HG03097 (cell line): ENCODE measurements at regions not wholly inside any gene's neighbourhood (a gene's known extent, or its start where the extent isn't known, plus 50 kb on each side); places are given as distances from the start of the nearest gene placed in this dataset.

ENCODE experiments used
- ATAC-seq: cut with Tn5 transposase; IDR thresholded peaks from one replicate; pipeline ENCODE4 v1.9.1; 2021; ENCODE audit not compliant: unreplicated experiment, low FRiP score

DNA sequence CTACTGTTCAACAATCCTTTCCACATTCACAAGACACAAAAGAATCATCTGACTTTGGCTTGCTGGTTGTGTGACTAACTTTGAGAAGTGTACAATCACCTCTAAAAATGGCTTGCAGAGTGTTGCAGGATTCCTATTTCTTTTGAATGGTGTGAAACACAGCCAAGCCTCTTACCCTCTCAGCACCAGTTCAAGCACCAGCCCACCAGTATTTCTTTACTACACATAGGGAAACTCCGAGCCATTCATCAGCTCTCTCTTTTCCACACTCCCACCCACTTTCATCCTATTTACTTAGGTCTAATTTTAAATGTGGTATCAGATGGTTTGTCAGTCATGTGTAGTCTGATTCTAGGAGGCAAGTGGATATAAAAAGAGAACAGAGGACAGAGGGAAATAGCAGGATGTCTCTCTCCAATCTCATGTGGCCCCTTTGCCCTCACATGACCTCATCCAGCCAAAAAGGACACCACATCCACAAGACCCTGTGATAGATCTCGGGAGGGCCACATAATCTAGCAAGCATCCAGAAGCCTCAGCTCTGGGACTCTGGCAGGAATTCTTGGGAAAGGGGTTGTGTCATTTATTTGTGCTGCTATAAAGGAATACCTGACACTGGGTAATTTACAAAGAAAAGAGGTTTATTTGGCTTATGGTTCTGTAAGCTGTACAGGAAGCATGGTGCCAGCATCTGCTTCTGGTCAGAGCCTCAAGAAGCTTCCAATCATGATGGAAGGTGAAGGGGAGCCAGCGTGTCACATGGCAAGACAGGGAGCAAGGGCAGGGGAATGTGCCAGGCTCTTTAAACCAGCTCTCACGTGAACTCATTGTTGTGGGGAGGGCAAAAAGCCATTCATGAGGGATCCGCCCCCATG lies 66.8 kb upstream of the NEBL start:
- no peak for ATAC-seq

DNA sequence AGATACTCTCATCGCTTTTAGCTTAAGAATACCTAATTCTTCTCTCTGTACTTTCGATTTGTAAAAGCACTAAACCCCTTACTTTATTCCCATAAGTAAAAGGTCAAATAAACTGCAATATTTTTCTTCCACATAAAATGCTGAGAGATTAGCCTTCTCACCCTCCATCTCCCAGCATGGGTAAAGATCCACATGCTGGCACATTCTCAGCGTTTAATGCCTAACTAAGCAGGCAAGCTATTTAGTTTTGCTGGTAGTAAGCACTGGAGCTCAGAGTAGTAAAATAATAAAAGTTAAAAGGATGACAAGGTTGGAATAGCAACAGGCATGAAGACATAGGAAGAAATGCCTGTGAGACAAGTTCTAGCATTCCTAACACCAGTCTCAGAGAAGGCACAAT lies 65.9 kb upstream of the NEBL start:
- no peak for ATAC-seq

DNA sequence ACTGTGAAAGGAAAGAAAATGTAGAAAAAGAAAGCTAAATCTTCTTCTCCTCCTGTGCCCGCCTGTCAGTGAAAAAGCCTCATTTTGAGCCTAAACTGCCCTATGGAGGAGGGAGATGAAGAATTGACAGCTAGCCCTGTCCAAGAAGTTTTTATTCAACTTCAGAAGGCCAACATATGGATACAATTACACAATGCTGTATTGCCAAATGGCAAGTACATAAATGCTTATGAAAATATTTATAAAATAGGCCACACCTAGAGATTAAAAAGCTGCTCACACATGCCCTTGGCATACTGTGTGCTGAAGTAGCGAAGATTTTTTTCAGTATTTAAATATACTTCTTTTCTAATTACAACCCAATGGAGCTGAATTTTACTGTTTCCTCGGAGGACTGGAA lies 65.1 kb upstream of the NEBL start:
- no peak for ATAC-seq

DNA sequence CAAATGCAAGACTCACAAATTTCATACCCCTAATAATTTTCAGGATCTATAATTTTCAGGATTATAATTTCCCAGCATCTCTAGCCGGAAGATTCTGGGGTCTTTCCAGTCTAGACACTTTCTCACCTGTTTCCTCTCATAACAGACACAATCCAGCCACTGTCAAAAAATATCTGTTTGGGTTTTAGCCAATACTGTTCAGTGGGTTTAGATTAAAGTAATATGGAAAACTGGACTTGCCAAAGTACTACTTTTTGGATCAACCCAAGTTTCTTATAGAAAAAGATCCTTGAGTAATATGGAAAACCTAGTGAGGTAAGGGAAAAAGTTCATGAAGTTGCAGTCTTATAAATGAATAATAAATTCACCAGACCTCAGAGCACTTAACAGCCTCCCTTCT lies 62.1 kb upstream of the NEBL start:
- no peak for ATAC-seq

DNA sequence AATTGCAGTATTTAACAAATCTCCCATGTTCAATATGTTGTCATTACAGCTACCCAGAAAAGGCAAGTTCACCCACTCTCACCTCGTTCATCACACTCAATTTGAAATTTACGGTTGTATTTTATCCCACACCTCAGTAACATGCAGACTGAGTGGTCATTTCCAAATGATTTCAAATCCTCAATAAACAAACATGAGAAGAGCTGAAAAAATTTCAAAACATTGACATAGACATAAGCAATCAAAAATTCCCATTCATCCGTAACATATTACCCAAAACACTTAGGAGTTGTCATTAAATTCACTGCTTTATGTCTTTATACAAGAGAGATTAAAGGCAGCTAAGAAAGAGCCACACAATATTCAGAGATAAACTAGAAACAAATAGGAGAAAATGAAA lies 61.7 kb upstream of the NEBL start:
- ATAC-seq = no peak

DNA sequence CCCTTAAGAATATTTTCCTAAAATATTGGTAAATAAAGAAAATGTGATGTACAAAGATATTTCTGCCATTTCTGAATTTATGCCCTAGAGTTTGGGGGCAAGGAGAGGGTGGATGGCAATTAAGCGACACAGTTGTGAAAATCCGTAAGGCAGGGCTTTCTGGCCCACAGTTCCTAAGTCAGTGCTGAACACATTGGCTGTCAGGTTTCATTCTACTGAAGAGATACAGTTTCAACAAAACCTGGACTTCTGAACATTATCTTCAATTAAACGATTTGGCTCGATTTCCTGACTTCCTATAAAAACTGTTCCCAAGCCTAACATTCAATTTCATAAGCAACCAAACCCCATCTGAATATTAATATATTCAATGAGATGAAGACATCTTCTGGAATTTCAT lies 61.1 kb upstream of the NEBL start:
- no peak for ATAC-seq

DNA sequence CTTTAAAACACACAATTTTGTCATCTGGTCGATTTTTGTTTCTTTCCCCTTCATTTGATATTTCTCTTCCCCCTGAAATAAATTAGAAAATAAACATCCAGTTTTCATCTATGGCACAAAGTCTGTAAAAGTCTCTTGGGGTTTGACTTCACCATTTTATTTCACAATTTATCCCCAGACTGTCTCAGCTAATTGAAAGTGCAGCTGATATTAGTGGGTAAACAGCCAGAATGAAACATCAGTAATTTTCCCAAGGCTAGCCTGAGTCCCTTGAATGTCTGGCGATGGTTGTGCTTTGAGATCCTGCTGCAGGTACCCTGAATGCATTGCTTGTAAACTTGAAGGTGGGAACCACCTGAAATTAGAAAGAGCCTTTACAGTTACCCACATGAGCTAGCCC lies 60.6 kb upstream of the NEBL start:
- no peak for ATAC-seq

DNA sequence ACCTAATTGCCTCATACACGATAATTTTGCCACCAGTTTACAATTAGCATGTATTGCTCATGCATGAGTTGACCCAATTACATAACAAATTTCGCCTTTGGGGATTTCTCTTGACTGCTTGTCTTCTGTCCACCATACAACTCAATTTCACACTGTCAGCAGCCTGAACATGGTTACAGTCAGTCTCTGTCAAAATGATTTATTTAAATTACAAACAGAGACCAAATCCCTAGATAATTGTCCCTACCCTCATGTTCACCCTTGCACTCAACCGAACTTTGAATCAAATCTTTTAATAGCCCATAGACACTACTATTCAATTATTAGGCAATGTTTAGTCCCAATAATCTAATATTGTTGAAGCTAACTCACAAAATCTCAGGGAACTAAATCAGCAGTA lies 59.7 kb upstream of the NEBL start:
- ATAC-seq = no peak

DNA sequence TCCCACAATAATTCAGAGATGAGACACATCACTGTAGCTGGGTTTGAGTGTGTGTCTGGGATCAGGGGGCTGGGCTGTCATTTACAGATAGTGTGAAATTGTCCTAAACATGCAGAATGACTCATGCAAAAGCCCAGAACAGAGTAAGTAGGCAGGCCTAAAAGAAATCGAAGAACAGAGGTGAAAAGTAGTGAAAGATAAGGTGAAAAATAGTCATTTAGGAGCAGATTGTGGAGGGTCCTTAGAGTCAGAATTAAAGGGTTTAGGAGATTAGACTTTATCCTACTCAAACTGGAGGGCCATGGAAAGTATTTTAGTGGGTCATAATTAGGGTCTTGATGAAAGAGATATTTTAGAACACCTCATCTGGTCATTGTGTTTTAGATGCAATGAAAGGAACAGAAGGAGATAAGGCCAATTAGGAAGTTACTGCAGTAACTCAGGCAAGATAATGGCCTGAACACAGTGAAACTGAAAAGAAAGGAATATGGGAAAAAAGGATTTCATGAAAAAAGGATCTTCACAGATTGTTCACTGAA lies 58.3 kb upstream of the NEBL start:
- ATAC-seq = no peak

DNA sequence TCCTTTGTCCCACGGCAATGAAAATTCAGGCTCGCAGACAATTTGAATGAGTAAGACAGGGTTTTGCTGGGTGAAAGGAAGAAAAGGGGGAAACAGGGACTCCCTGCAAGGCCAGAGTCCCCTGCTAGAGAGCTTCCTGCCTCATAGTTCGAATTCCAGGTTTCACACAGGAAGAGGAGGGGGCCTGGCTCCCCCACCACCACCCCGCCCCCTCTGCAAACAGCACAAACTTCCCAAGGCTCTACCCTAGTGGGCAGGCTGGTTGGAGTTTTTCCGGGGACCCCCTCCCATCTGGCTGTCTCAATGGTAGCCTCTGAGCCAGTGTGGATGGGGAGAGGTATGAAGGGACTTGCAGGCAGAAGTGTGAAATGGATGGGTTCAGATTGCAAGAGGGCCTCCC lies 57.4 kb upstream of the NEBL start:
- ATAC-seq = no peak

DNA sequence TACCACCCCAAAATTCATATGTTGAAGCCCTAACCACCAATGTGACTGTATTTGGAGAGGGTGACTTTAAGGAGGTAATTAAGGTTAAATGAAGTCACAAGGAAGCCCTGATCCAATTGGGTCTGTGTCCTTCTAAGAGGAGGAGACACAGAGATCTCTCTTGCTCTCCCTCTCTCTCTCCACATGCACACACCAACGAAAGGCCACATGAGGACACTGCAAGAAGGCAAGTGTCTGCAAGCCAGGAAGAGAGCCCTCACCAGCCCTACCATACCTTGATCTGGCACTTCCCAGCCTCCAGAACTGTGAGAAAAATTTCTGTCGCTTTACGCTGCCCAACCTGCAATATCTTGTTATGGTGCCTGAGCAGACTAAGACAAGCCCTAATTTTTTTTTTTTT lies 56.0 kb upstream of the NEBL start:
- ATAC-seq = no peak

DNA sequence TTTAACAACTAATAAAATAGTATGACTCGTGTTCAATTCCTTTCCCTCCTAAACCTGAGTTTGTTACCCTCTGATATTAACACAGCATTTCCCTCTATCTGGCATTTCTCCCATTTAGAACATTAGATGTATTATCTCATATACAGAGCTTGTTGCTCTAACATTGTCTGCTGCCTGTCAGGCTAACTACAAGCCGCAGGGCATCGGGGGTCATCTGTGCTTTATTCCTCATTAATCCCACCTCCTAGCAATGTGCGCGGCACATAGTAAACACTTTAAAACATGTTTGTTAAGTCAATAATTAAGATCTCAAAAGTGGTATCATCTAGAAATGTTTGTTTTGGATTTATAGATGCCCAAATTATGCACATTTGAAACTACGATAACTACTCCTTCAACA lies 52.9 kb upstream of the NEBL start:
- no peak for ATAC-seq

DNA sequence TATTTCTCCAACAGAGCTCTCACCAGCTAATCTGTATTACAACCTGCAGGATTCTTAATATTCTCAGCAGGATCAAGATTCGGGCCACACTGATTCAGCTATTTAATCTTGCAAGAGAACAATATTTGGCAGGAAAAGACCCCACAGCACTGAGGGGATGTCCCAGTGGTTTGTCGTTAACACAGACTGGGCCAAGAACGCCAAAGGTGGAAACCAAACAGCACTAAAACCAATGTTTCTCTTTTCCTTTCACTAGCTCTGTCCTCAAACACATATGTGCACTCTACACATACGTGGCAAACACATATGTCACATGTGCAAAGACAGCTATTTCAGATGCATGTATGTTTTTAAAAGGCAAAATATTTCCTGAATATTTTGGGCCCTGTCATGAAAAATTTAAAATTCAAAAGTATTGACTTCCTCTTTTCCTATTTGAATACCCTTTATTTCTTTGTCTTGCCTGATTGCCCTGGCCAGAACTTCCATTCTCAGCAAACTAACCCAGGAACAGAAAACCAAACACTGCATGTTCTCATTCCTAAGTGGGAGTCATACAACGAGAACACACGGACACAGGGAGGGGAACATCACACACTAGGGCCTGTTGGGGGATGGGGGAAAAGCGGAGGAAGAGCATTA lies 51.7 kb upstream of the NEBL start:
- no peak for ATAC-seq
